OCI-LY7 (cell line): ENCODE measurements at regions not wholly inside any gene's neighbourhood (a gene's known extent, or its start where the extent isn't known, plus 50 kb on each side); places are given as distances from the start of the nearest gene placed in this dataset.

Experiments
- BruUV-seq: library from RNA; stranded (reverse); fragments of 400-500 nt; replicated peaks from 2 replicates; lab custom pipeline; 2021; lab: Mats Ljungman, UMichigan
- CTCF ChIA-PET: fragments of 300-600 bp; sonication (Branson Sonifier 250); formaldehyde crosslinking; loops from one replicate; lab custom pipeline; 2022; ENCODE audit warnings: antibody characterized with exemption; ENCODE audit not compliant: unreplicated experiment; lab: Charles Lee
- POLR2A ChIA-PET: fragments of 300-600 bp; sonication (Branson Sonifier 250); formaldehyde crosslinking; loops from one replicate; lab custom pipeline; 2022; ENCODE audit warnings: antibody characterized with exemption; lab: Charles Lee
- DNase-seq: peaks from one replicate; pipeline ENCODE4 v3.0.0-alpha.2; 2015; ENCODE audit warnings: low spot score
- H2AFZ ChIP-seq: fragments of 200-600 bp; sonication (generic), shearing (Covaris generic); 2 replicates; pipeline ENCODE4 v1.6.1; 2014; ENCODE audit warnings: mild to moderate bottlenecking, antibody characterized with exemption, low read length, moderate library complexity
- H3K27ac ChIP-seq: fragments of 200-600 bp; sonication (generic); 2 replicates; pipeline ENCODE4 v1.5.1; 2014; ENCODE audit warnings: mixed run types, low read depth, mild to moderate bottlenecking, moderate library complexity, low read length, inconsistent platforms; ENCODE audit not compliant: poor library complexity, severe bottlenecking
- H3K36me3 ChIP-seq: fragments of 200-600 bp; sonication (generic); 2 replicates; pipeline ENCODE4 v1.6.1; 2014; ENCODE audit warnings: mild to moderate bottlenecking, antibody characterized with exemption, low read length, moderate library complexity, mixed read lengths; ENCODE audit not compliant: insufficient read depth
- H3K4me1 ChIP-seq: fragments of 200-600 bp; sonication (generic); 2 replicates; pipeline ENCODE4 v1.5.1; 2014; ENCODE audit warnings: mild to moderate bottlenecking, low read length; ENCODE audit not compliant: insufficient read depth, poor library complexity, severe bottlenecking
- H3K4me2 ChIP-seq: fragments of 200-600 bp; sonication (generic); 2 replicates; pipeline ENCODE4 v1.6.1; 2014; ENCODE audit warnings: mild to moderate bottlenecking, low read length
- H3K4me3 ChIP-seq: fragments of 200-600 bp; sonication (generic); 2 replicates; pipeline ENCODE4 v1.5.1; 2014; ENCODE audit warnings: mild to moderate bottlenecking, low read depth, low read length; ENCODE audit not compliant: poor library complexity, severe bottlenecking
- H3K79me2 ChIP-seq: fragments of 200-600 bp; sonication (generic); 2 replicates; pipeline ENCODE4 v1.6.1; 2016; ENCODE audit warnings: low read depth, mild to moderate bottlenecking, low read length, moderate library complexity, mixed read lengths; ENCODE audit not compliant: insufficient read depth
- H3K9me2 ChIP-seq: fragments of 200-600 bp; sonication (generic); 2 replicates; pipeline ENCODE4 v1.6.1; 2016; ENCODE audit warnings: mild to moderate bottlenecking, low read length, mixed read lengths; ENCODE audit not compliant: insufficient read depth
- H3K9me3 ChIP-seq: fragments of 200-600 bp; sonication (generic); 2 replicates; pipeline ENCODE4 v1.6.1; 2014; ENCODE audit warnings: mild to moderate bottlenecking, mixed run types, low read length, mixed read lengths
- H4K20me1 ChIP-seq: fragments of 200-600 bp; sonication (generic); 2 replicates; pipeline ENCODE4 v1.6.1; 2014; ENCODE audit warnings: mild to moderate bottlenecking, antibody characterized with exemption, low read length, moderate library complexity, mixed read lengths; ENCODE audit not compliant: insufficient read depth
- EZH2phosphoT487 ChIP-seq: fragments of 200-600 bp; sonication (generic); IDR thresholded peaks from 2 replicates; pipeline ENCODE4 v1.6.1; 2018; ENCODE audit warnings: low read depth, borderline replicate concordance, mild to moderate bottlenecking, mixed run types, antibody characterized with exemption, low read length, moderate library complexity, mixed read lengths
- intact Hi-C: fragments of 100-400 bp; cut with micrococcal nuclease; formaldehyde crosslinking; loops from one replicate; pipeline ENCODE4 v1.10.0; 2022; ENCODE audit not compliant: unreplicated experiment
- TF ChIP-seq, protein P1 (sequence below): fragments of 200-600 bp; sonication (generic); conservative IDR thresholded peaks from 2 replicates; pipeline ENCODE4 v1.5.1; 2014; ENCODE audit warnings: mild to moderate bottlenecking, antibody characterized with exemption, low read length, moderate library complexity, mixed read lengths

DNA sequence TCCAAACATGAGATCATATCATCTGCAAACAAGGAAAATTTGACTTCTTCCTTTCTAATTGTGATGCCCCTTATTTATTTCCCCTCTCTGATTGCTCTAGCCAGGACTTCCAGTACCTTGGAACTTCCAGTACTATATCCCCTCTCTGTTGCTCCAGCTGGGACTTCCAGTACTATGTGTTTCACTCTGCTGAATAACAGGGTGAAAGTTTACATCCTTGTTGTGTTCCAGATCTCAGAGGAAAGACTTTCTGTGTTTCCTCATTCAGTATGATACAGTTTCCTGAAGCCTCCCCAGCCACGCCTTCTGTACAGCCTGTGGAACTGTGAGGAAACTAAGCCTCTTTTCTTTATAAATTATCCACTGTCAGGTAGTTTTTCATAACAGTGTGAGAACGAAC is 381.3 kb upstream of the FAM47C start:
- CTCF ChIA-PET: no interaction called here
- no TSS peak for BruUV-seq
- no peaks in the 10 kb centered on the region for H3K9me3 ChIP-seq
- H2AFZ ChIP-seq: no peak overlapping the region
- H3K79me2 ChIP-seq: no peaks in the 10 kb centered on the region
- no peaks in the 10 kb centered on the region for H3K4me1 ChIP-seq
- H3K9me2 ChIP-seq: no peaks in the 10 kb centered on the region
- H4K20me1 ChIP-seq: no peaks in the 10 kb centered on the region
- TF ChIP-seq, protein P1, sequence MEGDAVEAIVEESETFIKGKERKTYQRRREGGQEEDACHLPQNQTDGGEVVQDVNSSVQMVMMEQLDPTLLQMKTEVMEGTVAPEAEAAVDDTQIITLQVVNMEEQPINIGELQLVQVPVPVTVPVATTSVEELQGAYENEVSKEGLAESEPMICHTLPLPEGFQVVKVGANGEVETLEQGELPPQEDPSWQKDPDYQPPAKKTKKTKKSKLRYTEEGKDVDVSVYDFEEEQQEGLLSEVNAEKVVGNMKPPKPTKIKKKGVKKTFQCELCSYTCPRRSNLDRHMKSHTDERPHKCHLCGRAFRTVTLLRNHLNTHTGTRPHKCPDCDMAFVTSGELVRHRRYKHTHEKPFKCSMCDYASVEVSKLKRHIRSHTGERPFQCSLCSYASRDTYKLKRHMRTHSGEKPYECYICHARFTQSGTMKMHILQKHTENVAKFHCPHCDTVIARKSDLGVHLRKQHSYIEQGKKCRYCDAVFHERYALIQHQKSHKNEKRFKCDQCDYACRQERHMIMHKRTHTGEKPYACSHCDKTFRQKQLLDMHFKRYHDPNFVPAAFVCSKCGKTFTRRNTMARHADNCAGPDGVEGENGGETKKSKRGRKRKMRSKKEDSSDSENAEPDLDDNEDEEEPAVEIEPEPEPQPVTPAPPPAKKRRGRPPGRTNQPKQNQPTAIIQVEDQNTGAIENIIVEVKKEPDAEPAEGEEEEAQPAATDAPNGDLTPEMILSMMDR: no peak
- no peak for TF ChIP-seq EZH2phosphoT487
- DNase-seq: no peak
- no peaks in the 10 kb centered on the region for H3K36me3 ChIP-seq
- POLR2A ChIA-PET: no interaction called here
- no peak overlapping the region for H3K27ac ChIP-seq
- intact Hi-C loops: no loop called here
- H3K4me2 ChIP-seq: no peak overlapping the region
- H3K4me3 ChIP-seq: no peak overlapping the region

DNA sequence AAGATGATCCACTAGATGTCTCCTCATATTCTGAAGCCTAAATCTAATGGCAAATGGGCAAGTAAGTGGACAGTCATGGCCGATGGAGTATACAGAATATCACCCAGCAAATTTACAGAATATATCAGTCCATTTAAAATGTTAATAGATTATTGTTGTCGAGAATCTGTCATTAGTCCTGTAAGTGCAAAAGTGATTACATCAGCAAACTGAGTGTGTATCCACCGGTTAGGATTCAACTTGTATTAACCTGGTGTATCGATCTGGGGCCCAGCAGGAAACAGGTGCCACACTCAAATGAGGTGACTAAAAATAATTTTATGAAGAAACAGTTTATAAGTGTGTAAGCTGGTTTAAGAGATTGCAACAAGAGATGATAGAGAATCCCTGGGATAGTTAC is 367.9 kb upstream of the FAM47C start:
- H3K4me1 ChIP-seq: no peaks in the 10 kb centered on the region
- intact Hi-C loops: no loop called here
- H4K20me1 ChIP-seq: no peaks in the 10 kb centered on the region
- no peak for DNase-seq
- H3K4me2 ChIP-seq: no peak overlapping the region
- no peaks in the 10 kb centered on the region for H3K9me3 ChIP-seq
- no peaks in the 10 kb centered on the region for H3K36me3 ChIP-seq
- no peaks in the 10 kb centered on the region for H3K79me2 ChIP-seq
- no peak overlapping the region for H3K4me3 ChIP-seq
- TF ChIP-seq EZH2phosphoT487: no peak
- TF ChIP-seq, protein P1: no peak
- no peak overlapping the region for H2AFZ ChIP-seq
- POLR2A ChIA-PET: no interaction called here
- BruUV-seq: no TSS peak
- no peaks in the 10 kb centered on the region for H3K9me2 ChIP-seq
- no peak overlapping the region for H3K27ac ChIP-seq
- CTCF ChIA-PET: no interaction called here

DNA sequence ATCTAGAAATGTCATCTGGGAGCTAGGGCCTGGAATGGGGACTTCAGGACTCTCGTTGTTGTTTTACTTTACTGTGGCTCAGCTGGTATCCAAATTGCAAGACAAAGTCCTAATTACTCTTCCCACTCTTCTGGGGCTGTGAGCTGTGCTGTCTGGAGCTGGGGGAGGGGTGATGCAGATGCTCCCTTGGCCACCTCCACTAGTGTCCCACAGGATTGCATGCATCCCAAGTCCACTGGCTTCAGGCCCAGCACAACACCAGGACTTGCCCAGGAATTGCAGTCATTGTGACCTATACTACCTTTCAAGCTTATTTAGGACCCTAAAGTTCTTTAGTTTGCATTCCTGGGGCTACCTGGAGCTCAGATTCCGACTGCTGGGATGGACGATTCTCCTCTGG is 366.1 kb upstream of the FAM47C start:
- H3K9me2 ChIP-seq: no peaks in the 10 kb centered on the region
- no peaks in the 10 kb centered on the region for H3K79me2 ChIP-seq
- DNase-seq: no peak
- H2AFZ ChIP-seq: no peak overlapping the region
- H3K4me3 ChIP-seq: no peak overlapping the region
- H3K9me3 ChIP-seq: no peaks in the 10 kb centered on the region
- H4K20me1 ChIP-seq: no peaks in the 10 kb centered on the region
- H3K4me1 ChIP-seq: no peaks in the 10 kb centered on the region
- TF ChIP-seq, protein P1: no peak
- TF ChIP-seq EZH2phosphoT487: no peak
- H3K36me3 ChIP-seq: no peaks in the 10 kb centered on the region
- intact Hi-C loops: no loop called here
- no peak overlapping the region for H3K27ac ChIP-seq
- CTCF ChIA-PET: no interaction called here
- POLR2A ChIA-PET: no interaction called here
- no TSS peak for BruUV-seq
- H3K4me2 ChIP-seq: no peak overlapping the region
